HG02852 (cell line): ENCODE measurements at regions not wholly inside any gene's neighbourhood (a gene's known extent, or its start where the extent isn't known, plus 50 kb on each side); places are given as distances from the start of the nearest gene placed in this dataset.

Source experiments
- ATAC-seq: cut with Tn5 transposase; IDR thresholded peaks from one replicate; pipeline ENCODE4 v1.9.1; 2021; ENCODE audit warnings: mild to moderate bottlenecking, moderate library complexity; ENCODE audit not compliant: unreplicated experiment

DNA sequence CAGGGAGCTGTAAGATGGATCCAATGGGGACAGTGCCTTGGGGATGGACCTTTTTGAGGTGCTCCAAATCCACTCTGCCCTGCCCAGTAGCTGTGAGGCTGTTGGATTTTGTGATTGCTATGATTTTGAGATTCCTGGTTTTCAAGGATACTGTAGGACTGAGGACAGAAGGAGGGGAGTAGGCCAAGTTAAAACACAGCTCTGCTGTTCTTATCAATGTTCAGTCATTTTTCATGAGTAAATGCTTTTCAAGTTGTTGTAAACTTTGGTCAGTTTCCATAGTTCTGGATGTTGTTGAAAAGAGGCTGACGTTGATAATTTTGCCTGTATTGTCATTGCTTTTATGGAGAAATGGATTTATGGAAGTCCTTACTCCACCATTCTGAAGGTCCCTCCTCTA lies 361.2 kb downstream of the ZNF516 start:
- ATAC-seq: no peak

DNA sequence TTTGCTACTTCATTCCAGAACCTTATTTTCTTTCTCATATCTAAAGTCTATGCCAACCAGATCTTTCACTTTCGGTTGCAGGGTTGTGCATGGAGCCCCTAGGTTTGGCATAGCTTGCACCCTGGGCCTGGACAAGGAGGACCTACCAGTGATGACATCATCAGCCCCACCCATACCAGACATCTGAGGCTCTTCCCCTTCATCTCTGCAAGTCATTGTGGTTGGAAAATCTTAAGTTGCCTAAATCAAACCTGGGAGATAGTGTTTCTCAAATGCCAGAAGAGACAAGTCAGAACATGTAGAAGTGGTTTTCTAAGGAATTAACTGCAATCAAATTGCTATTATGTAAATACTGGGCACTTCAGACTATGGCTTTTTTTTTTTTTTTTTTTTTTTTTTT lies 363.3 kb downstream of the ZNF516 start:
- ATAC-seq: no peak

DNA sequence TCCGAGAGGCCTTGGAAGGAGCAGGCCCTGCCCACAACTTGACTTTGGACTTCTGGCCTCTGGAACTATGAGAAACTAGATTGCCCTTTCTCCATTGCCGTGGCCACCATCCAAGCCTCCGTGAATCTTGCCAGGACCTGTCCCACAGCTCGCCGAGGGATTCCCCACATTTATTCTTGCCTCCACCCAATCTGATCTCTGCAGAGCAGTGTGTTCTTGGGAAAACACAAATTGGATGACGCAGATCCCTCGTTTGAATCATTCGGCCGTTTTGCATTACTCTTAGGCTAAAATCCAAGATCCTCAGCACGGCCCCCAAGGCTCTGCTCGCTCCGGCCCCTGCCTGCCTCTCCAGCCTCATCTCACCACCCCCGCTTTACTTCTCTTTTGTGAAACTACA lies 364.2 kb downstream of the ZNF516 start:
- no peak for ATAC-seq

DNA sequence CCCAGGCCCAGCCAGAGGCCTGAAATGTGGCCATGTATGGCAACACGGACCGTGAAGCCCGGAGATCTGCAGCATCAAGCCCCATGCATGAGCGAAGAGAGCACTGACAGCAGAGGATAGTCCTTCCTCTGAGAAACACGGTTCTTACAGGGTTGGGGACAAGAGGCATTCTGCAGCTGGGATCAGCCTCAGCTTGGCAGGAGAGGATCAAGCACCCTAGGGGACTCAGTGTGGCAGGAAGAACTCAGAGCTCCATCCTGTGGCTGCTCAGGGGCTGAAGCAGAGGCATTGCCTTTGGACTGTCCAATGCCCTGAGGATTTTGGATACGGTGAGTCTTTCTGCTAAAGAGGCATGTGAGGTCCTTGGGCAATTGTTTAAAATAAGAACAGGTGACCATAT lies 368.7 kb downstream of the ZNF516 start:
- ATAC-seq: no peak

DNA sequence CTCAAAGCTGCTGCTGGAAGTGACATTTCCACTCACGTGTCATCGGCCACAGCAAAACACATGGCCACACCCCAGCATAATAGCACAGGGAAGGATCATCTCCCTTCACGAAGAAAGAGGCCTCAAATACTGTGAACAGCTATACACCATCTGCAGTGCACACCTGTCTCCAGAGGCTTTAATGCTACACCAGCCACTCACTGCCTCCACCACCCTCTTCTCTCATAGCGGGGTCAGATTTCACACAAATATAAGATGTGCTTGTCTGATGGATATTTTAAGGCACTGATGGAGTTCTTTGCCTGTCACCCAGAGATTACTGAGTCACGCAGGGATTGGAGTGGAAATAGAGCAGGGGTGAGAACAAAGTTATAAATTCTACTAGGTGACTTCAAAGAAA lies 374.0 kb downstream of the ZNF516 start:
- ATAC-seq: no peak

DNA sequence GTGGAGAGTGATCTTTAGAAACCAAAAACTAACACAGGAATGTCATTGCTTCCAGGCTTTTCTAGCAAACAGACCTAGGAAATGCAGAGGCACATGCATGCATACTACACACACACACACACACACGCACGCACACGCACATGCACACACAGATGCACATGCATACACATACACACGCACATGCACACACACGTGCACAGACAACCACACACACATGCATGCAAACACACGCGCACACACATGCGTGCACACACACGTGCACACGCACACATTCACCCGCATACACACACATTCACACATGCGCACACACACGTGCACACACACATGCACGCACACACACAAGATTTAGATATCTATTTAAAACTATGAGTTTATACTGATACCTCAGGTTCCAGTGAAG lies 379.5 kb downstream of the ZNF516 start:
- no peak for ATAC-seq

DNA sequence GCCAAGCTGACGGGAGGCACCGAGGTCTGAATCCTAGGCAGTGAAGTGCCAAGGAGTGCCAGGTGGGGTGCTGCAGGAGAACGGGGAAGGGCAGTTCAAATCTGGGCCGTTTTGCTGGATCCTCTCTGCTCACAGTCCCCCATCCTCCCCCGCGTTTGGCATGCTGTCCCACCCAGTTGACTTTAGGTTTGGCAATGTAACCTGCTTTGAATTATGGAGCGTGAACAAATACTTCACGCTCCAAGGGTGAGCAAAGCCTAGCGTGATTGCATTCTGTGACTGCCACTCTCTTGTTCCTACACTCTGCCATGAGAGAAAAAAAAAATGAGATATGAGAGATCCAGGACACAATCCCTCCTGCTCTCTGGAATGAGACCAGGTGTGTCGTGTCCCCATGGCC lies 381.9 kb downstream of the ZNF516 start:
- no peak for ATAC-seq

DNA sequence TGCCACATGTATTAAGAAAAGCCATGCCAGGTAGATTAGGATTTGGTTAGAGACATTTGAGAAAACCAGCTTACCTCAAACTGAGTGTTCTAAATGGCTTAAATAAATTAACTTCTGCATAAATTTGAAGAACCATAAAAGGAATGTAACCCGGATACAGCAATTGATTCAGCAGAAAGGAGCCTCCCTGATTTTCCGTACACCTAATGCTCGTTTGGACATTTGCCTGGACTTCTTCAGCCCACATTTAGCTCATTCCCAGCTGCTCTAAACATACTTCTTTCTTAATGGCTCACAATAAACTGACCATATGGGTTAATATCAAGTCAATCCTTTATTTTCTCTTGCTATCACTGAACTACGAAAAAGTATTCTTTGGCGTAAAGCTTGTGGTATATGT lies 392.4 kb downstream of the ZNF516 start:
- ATAC-seq: no peak

DNA sequence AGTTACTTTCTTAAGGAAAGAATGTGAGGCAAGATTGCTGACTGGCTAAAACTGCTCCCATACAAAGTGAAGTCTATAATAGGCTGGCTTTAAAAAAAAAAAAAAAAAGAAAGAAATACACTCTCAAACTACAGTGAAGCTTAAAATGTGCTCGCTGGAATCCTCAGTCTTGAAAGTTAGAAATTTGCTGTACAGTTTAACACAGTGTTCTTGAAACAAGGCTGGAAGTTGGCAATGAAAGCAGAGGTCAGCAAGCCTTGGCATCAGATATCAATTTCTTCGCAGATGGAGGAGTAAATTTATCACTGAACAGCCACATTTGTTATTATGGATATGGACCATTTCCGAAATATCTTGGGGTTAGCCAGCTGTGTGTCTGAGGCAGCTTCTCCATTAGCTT lies 392.9 kb downstream of the ZNF516 start:
- ATAC-seq: no peak

DNA sequence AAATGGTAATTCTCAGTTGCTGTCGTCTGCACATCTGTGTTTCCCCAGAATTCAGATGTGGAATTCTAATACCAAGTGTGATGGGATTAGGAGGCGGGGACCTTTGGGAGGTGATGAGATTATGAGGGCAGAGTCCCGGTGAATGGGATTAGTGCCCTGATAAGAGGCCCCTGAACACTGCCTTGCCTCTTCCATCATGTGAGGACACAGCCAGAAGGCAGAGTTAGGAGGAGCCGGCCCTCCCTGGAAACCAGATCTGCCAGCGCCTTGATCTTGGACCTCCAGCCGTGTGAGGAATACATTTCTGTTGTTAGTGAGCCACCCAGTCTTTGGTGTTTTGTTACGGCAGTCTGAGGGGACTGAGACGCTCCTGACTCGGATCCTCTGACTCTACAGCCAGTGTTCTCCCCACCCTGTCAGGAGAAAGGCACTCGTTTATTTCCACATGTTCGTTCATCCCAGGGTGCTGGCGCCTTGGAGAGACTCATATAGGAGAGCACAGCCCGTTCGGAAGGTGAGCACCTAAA lies 395.0 kb downstream of the ZNF516 start:
- no peak for ATAC-seq

DNA sequence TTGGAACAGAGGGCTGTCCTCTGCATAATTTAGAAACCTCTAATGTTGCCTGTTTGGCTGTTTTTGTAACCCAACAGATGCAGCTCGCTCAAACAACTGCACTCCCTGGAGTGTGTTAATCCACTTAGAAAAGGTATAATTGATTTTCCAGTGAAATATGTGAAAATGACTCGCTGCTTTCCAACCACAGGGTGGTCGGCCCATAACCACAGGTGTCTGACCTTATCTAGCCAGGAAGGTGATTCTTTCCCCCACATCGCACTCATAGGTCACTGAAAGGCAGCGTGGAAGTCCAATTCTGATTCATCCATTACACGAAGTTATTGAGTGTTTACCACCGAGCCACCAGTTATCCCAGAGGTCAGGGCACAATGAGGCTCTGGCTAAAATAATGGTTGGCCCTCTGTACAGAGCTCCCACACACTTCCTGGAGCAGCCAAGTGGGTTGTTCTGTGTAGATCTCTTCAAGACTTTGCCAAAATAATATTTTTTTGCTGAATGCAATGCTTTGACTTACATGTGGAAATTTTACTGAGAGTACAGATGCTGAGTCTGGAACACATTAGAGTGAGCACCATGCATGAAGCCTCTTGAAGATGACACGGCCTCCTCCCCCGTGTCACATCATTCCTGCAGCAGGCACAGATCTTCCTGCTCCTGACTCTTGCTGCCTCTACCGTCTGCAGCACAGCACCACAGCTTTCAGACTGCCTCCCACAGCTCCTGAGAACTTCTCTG lies 396.2 kb downstream of the ZNF516 start:
- ATAC-seq: no peak

DNA sequence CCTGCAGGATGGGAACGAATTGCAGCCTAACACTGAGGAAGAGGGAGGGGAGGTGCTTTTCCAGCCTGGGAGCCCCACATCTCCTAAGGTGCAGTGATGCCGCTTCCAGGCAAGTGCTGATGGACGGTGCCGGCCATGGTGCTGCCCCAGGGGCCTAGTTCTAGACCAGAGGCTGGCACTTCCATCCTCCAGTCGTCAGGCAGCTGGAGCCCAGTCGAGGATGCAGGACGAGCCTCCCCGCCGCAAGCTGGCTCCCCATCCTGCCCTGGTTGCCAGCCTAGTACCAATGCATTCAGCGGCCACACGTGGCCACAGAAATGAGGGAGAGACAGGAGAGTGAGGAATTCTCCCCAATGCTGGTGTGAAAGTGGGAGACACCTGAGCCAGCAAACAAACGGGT lies 413.5 kb downstream of the ZNF516 start:
- no peak for ATAC-seq

DNA sequence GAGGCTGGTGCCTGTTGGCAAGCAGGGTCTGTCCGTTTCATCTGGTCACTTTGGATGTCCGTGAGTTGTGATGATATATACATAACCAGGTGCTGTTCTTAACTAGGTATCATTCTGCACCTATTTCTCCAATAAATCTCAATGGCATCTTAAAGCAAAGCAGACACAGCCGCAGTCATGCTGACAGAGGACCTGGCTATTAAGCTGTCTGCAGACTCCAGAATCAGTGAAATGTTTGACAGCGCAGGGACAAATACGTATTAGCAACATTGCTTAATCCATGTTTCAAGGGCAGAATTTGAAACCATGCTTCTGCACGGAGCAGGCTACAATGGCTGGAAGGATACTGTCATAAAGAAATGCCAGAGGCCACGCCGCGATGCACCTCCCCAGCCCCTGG lies 414.6 kb downstream of the ZNF516 start:
- ATAC-seq: no peak

DNA sequence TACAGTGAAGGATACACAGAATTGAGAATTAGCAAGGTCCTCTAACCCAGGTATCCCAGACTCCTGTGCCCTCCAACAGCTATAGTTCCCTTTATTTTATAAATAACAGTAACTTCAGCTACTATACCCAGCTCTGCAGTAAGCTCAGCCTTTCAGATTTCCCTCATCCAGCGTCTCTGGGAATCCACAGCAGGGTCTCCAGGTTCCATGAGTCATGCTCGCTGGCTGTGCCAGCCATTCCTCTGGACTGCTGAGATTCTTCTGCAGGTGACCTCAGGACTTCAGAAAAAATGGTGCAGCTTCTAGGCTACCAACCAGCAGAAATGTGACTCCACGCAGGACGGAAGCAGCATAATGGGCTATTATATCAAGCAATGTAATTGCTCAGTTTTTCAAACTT lies 419.3 kb downstream of the ZNF516 start:
- no peak for ATAC-seq

DNA sequence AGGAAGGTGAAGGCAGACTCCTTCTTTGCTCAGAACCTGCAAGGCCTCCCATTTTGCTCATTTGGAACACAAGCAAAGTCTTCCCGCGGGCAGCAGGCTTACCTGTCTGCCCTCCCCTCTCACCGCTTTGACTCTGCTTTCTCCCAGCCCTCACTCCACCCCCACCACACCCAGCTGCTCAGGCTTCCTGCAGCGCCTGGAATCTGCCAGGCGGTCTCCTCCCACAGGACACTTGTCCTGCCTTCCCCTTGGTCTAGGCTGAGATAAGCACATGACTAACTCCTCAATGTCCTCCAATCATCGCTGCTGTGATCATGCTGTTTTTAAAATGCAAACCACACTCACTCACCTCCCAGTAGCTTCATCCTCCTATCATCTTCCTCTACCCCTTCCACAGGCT lies 430.0 kb downstream of the ZNF516 start:
- ATAC-seq: no peak

DNA sequence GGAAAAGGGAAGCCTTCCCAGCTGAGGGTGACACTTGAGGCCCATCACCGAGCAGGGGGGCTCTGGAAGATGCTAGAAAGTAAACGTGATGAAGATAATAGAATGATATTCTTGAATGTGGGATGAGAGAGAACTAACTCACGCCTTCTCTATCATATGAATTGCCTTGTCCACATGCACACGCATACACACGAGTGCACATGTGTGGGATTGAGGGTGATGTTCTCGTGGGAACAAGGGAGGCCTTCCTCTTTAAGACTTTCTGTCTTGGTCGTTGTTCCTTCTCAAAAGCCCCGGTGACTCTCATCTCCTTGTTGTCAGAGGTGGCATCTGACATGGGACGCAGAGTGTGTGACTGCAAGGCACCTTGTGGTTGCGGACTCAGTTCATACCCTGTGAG lies 436.9 kb downstream of the ZNF516 start:
- no peak for ATAC-seq

DNA sequence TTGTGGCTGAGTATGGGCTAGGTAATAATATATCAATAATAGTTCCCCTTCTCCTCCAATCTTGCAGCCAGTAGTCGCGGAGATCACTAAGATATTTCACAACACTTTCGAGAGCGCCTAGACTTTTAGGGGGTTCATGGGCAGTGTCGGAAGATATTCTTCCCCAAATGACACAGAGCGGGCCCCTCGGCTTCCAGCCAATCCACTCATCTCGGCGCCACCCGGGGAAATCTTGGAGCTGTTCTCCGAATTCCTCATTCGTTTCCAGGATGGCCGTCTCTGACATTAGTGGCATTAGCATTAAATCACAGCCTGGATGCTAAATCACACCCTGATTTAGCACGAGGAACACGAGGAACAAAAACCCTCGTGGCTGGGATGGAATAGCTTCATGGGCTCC lies 437.7 kb downstream of the ZNF516 start:
- no peak for ATAC-seq

DNA sequence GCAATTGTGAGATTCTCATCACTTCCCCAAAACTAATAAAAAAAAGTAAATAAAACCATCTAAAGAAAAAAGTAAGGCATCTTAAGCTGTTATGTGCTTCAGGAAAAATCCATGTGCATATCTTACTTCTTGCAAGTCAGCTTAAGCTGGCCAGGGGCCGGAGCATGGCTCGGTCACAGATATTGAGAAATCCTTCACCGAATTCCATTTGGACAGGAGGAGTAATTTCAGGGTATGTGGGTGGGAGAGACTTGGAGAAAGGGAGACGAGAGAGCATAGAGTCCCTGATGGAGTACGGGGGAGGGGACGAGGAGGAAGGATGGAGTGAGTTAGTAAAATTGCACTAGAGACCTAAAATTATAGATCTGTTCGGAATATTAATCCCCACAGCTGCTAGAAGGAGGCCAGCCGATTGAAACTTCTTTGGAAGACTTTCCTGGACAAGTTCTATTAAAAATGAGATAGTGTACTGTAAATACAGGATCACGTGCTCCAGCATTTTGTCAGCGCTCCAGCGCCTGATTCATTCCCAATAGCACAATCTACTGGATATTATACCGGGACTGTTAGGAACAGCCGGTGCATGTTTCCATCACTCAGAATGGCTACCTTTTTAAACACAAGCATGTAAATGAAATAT lies 438.5 kb downstream of the ZNF516 start:
- no peak for ATAC-seq

DNA sequence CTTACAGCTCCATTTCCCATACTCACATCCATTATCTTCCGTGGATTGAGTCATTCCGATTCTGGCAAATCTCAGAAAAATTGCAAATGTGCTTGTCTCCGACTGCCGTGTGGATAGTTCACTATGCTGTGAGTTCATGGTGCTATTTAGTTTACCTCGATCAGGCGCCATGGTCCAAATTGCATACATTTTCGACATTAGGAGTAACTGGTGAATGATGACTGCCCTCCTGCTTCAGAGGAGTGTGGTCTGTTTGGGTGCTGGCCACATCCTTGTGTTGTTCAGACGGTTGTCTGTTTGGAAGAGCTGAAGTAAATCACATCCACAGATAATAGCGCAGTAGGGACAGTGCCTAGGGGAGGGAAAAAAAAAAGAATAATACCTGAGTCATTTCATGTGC lies 439.5 kb downstream of the ZNF516 start:
- no peak for ATAC-seq

DNA sequence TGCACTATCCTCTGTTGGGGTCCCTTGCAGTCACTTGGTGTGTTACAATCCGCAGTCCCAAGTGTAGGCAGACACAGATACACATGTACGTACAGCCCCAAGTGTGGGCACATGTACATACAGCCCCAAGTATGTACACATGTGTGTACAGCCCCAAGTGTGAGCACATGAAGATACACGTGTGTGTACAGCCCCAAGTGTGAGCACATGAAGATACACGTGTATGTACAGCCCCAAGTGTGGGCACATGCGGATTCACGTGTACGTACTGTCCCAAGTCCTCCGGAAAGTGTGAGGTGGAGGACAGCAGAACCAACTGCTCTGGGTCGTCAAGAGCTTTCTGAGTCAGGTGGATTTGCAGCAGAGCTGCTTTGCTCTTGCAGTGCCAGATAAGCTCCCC lies 440.0 kb downstream of the ZNF516 start:
- ATAC-seq: no peak

DNA sequence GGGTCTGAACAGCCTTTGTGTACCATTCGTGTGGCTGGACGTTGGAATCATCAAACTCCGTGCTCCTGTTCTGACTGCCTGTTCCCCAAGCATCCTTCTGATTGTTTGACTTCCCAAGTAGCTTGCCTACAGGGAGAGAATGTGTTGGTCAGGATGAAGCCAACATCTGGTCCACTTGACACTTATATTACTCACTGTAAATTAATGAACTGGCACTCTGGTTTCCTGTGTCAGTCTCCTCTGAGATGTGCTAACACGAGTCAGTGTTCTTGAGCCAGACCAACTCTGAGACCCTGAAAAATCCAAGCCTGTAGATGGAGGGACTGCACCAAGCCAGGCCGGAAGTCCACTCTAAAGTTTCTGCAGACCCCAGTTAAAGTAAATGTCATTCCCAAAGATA lies 440.9 kb downstream of the ZNF516 start:
- ATAC-seq: no peak

DNA sequence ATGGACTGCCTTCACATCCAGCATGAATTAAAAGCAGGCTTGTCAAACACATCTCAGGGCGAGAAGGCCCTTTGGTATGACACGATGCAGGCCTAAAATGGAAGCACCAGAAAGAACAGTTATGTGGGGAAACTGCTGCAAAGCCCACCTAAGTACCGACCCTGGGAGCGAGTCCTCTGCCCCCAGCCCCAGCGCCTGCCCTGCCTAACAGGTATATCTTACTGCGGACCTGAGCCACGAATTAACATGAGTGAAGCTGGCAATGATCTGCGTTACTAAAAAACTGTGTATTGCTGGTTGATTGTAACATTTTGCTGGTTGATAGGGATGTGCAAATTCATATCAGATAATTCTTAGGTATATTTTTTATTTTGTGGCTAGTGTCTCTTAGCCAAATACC lies 441.5 kb downstream of the ZNF516 start:
- ATAC-seq: no peak

DNA sequence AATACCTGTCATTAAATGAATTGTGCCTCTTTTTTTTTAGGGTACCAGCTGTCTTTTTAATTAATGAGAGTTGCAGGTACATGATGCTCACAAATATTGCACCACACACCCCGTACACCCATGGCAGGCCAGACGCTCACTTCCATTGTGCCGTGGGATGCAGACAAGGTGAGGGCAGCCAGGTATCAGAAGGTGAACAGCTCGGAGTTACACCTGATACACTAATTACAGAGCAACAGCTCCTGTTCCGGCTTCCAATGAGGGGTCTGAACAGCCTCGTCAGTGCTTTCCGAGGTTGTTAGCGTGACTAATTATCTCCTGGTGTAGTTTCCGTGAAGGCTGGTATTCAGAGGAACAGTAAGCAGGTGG lies 442.8 kb downstream of the ZNF516 start:
- no peak for ATAC-seq
